ENCODE measurements at regions not wholly inside any gene's neighbourhood (a gene's known extent, or its start where the extent isn't known, plus 50 kb on each side); places are given as distances from the start of the nearest gene placed in this dataset.

DNA sequence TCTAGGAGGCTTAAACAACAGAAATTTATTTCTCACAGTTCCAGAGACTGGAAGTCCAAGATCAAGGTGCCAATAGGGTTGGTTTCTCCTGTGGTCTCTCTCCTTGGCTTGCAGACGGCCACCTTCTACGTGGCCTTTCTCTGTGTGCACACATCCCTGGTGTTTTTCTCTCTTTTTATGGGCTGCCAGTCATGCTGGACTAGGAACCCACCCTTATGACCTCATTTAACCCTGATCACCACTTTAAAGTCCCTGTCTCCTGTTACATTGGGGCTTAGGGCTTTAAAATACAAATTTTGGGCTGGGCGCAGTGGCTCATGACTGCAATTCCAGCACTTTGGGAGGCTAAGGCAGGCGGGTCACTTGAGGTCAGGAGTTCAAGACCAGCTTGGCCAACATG lies 157.1 kb downstream of the TLE1 start:
- DNase-seq (ENCODE audit: low read depth, low spot score), result no peak

DNA sequence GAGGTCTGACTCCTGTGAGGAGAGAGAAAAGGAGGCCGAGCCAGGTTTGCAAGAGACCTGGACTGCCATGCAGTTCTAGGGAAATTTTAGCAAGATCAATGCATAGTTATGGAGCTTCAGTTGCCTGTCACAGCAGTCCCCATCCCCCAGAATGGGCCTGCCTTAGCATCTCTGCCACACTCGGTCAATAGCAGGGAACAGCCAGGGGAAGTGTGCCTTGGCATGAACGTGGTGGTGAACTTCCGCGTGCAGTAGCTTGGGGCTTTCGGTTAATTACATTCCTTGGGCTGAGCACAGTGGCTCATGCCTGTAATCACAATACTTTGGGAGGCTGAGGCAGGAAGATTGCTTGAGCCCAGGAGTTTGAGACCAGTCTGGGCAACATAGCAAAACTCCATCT lies 157.8 kb downstream of the TLE1 start:
- DNase-seq (ENCODE audit: low read depth, low spot score), result no peak

DNA sequence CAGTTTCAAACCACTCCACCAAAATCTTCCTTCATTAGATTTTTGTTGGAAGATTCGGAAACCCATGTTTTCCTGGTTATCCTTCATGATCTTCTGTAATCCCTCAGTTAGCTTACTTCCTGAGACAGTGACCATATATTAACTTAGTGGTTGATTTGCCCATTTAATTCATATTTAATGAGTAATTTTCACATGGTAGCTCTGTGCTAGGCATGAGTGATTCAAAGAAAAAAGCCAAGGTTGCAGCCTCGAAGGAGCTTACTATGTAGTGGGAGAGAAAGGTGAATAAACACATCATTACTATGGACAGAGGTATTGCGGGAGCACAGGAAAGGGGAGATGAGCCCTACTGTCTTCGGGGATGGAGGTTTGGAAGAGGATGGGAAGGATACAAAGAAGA lies 158.5 kb downstream of the TLE1 start:
- DNase-seq (ENCODE audit: low read depth, low spot score), result no peak

DNA sequence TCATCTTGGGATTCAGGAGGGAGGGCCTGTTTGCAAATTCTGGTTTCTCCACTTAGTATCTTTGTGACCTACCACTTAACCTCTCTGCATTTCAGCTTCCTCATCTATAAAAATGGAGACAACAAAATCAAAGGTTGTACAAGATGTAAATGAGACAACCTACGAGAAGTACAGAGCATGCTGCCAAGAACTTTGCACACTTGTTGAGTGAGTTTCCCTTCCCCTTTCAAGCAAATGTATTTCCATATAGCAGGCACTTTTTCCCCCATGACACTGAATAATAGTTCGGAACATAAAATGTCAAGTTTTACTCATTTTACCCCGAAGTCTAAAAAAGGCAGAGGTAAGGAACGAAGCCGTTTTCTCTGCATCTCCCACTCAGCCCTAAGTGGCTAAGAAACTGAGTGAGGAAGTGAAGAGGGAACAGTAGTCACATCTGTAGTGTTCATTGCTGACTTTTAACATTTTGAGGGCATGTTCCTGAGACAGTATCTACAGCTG lies 159.0 kb downstream of the TLE1 start:
- DNase-seq (ENCODE audit: low read depth, low spot score), result no peak

DNA sequence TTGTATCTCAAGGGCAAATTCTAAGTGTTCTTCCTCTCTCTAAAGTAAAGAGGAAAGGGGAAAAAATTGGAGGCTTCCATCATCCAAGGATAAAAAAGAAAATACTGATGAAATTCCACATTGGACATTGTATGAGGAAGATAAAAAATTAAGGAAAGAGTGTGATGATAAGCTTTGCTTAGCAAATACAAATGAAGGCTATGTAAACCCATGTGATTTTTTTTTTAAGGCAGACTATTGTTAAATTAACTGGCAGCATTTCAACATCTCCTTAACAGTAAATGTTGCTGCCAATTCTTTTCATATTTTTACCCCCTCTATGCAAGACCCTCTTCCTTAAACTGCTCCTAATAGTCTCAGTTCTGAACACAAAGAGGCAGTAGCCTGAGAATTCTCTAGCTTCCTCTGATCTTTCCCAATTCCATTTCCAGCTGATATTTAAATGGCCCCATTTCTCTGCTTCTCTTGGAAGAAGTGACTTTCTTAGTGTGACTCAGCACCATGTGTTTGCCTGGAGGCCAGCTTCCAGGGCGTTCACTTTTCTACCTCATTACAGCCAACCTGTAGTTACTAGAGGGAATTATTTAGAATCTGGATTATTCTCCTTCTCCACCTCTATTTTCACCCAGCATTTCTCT lies 159.7 kb downstream of the TLE1 start:
- no peak for DNase-seq (ENCODE audit: low read depth, low spot score)

DNA sequence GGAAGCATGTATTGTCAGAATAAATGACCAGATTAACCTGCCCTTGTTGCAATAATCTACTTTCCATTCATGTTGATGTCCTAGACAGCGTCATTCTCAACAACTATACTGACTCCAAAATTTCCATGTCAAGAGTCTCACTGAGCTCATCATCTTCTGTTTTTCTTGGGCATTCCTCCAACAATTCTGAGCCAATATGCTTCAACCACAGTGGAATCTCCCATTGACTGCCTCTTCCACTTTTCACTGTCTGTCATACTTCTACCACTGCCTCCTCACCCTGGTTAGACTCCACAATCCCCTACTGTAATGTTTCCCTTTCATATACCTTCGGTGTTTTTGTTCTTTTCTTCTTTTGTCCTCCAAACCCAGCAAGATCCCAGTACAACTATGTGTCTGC lies 162.8 kb downstream of the TLE1 start:
- DNase-seq (ENCODE audit: low read depth, low spot score), result no peak

DNA sequence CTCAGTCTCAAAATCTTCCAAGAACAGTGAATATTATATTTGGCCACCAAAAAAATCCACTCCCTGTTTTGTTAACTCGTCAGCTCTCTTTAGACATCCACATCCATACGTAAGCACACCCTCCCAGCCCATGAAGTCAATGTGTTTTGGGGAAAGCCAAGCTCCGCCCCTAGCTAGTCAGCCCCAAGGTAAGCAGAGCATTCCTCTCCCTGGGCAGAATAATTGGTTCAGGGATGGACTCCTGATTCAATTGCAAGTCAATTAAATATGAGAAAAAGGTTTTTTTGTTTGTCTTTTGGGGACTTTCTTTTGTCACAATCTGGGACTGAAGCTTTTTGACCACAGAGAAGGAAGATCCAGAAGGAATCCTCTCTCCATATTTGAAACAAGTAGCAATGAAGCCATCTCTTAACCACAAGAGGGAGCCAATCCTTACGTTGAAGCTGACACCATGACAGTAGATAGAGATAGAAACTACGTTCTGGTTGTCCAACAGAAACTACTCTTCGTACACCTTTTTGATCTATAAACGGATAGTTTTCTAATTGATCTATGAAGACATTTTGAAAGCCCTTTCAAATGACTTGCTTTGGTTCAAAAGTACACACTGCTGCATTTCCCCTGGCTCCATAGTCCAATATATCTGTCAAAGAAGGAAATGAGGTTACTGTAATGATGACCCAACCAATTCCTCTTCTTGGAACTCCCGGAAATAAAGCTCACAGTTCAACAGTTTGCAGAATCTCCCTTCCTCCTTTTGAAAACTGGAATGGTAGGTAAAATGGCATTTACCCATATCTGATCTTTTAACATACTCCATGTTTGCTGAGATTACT lies 166.4 kb downstream of the TLE1 start:
- no peak for DNase-seq (ENCODE audit: low read depth, low spot score)

DNA sequence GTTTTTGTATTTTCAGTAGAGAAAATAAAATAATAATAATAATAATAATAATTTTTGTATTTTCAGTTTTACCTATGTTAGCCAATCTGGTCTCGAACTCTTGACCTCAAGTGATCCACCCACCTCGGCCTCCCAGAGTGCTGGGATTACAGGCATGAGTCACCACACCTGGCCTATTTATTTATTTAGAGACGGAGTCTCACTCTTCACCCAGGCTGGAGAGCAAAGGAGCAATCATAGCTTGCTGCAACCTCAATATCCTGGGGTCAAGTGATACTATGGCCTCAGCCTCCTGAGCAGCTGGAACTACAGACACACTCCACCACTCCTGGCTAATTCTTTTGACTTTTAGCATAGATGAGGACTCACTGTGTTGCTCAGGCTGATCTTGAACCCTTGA lies 167.5 kb downstream of the TLE1 start:
- DNase-seq (ENCODE audit: low read depth, low spot score), result no peak

DNA sequence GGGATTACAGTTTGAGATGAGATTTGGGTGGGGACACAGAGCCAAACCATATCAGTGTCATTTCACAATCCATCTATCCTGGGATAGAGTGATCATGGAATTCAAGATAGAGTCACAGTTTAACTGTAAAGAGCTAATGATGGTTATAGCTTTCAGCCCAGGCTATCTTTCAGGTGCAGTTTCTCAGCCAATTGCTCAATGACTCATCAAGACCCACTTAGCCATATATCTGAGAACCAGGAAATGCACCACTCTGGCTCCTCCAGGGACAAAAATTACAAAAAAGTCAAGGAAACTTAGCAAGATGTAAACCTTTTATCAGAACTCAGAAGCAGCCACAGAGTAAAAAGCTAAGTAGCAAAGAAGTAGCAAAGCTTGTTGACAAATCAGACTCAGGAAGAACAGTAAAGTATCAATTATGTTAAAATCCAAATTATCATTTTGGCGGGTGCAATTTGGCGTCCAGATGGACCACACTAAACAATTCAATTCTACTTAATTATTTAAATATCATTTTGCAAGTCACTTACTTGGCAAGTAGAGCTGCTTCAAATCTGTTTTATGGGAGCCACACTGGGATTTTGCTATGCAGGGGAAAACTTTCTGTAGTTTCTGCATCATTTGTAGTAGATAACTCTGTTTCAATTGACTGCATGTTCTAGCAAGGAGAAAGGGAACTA lies 169.4 kb downstream of the TLE1 start:
- DNase-seq (ENCODE audit: low read depth, low spot score), result no peak

DNA sequence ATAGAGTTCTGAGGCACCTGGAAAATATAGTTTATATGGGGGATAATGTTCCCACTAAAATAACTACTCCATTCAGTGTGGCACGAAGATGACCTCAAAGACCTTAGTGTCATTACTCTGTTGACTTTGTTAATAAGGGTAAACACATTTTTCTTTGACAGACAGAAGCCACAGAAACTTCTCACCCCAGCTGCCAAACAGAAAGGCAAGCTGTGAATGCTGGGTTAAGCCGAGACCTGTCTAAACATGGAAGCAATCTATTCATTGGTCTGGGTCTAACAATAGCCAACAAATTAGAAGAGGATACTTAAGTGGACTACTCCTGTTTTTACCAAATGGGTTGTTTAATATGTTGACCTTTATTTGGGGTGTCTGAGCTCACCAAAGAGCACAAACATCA lies 171.4 kb downstream of the TLE1 start:
- DNase-seq (ENCODE audit: low read depth, low spot score), result no peak

DNA sequence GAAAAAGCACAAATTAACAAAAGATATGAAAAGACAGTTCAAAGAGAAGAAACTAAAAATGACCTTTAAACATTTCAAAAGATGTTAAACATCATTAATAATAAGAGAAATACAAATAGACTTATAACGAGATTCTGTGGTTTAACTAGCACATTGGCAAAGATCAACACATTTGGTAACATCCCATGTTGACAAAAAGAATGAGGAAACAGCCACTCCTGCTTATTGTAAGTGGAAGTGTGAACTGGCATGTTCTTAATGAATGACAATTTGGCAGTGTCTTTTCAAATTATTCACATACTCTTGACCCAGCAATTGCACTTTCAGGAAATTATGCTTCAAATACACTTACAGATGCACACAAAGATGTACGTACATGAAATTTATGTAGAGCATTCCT lies 176.3 kb downstream of the TLE1 start:
- no peak for DNase-seq (ENCODE audit: low read depth, low spot score)

DNA sequence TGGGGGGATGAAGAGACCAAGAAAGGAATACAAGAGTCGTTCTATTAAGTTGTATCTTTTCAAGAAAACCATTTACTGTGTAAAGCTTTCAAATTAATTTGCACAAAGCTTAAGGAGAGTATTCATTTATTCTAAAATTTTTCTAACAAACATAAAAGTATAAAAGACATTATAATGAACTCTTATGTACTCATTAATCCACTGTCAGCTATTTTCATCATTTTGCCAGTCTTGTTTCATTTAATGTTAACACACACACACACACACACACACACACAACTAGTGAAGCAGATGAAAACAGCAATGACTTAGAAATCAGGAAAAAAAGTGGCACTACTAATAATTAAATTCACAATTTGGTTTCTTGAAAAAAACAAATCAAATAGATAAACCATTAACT lies 176.7 kb downstream of the TLE1 start:
- DNase-seq (ENCODE audit: low read depth, low spot score), result no peak

DNA sequence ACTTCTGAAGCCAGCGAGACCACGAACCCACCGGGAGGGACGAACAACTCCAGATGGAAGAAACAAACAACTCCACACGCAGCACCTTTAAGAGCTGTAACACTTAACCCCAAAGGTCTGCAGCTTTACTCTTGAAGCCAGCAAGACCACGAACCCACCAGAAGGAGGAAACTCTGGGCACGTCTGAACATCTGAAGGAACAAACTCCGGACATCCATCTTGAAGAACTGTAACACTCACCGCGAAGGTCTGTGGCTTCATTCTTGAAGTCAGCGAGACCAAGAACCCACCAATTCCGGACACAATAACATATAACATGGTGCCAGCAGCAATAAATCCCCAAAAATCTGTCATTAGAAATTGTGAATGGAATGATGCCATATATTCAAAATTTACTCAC lies 180.9 kb downstream of the TLE1 start:
- DNase-seq (ENCODE audit: low read depth, low spot score), result no peak

DNA sequence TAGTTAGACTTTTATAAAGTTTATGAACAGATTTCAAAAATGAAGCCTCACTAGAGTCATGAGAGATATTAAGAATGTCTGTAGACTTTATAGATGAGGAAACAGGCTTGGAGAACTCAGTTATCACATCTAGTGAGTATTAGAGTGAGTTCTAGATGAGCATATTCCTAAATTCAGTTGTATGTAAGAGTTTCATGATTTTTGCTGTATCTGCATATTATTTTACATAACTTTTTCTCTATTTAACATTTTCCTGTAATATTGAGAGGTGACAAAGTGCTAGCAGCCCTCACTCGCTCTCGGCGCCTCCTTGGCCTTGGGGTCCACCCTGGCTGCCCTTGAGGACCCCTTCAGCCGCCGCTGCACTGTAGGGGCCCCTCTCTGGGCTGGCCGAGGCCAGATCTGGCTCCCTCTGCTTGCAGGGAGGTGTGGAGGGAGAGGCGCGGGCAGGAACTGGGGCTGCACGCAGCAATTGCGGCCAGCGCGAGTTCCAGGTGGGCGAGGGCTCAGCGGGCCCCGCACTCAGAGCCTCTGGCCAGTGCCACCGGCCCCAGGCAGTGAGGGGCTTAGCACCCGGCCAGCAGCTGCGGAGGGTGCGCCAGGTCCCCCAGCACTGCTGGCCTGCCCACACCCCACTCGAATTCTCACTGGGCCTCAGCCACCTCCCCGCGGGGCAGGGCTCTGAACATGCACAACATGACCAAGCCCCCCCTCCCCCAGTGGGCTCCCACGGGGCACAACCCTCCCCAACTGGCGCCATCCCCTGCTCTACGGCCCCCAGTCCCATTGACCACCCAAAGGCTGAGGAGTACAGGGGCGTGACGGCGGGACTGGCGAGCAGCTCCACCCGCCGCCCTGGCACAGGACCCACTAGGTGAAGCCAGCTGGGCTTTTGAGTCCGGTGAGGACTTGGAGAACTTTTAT lies 182.1 kb downstream of the TLE1 start:
- DNase-seq (ENCODE audit: low read depth, low spot score), result no peak

DNA sequence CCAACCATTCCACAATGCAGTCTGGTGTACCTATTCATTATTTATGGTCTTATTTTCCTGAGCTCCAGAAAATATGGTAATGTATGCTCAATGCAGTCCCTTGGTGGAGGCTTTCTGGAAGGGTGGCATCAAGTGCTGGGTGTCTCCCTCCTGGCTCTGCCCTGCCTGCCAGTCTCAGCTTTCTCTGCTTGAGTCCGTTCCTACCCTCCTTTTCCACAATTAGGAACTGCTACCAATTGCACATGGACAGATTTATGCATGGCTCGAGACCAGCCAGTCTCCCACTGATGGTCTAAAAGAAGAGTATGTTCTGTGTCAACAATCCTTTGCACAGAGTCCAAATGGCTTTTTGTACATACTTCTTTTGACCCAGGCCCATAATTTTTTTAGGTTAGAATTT lies 189.8 kb downstream of the TLE1 start:
- no peak for DNase-seq (ENCODE audit: low read depth, low spot score)

DNA sequence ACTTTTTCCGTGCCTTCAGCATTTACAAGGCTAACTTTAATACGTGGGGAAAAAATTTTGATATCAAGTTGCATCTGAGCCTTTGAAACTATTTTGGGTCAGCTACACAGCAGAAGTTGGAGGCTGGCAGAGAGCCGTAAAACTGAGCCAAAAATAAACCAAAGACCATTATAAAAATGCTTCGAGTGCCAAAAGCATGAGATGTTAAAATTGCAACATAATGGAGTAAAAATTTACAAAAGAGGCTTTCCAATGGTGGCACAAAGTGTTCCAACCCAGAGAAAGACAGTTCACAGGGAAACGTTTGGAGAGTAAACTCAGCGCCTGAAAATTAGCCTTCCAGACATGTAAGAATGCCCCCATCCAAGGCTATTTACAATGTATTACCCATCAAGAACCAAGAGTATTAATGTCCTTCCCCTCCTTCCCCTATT lies 190.3 kb downstream of the TLE1 start:
- no peak for DNase-seq (ENCODE audit: low read depth, low spot score)

DNA sequence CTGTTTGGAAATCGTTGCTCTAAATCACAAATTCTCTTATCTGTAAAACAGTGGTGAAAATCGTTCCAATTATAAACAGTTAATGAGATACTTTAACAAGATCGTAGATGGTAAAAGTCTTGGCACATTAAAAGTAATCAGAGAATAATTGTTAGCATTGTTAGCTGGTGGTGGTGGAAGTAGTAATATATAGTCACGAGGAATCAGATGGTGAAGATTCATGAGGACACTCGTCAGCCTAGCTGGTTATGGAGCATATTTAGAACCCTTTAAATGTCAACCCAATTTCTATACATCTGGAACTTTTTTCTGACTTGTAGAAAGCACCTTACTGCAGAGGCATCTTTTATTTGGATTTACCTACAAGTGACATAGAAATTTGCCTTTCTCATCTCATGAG lies 190.8 kb downstream of the TLE1 start:
- no peak for DNase-seq (ENCODE audit: low read depth, low spot score)

DNA sequence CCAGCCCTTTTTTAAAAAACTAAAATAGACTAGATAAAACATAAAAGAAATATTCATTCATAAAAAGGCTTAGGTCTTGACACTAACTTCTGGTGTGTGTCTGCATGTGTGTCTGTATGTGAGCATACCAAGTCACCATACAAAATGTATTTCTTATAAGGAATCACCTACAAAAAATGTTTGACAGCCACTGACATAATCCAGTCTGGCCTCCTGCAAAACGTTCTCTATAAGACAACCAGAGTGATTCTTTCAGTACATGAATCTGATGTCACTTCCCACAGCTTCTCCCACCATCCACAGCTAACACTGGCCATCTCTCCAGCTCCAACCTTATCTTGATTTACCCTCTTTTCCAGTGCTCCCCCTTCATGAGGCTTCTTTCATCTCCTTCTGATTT lies 192.3 kb downstream of the TLE1 start:
- DNase-seq (ENCODE audit: low read depth, low spot score), result no peak

DNA sequence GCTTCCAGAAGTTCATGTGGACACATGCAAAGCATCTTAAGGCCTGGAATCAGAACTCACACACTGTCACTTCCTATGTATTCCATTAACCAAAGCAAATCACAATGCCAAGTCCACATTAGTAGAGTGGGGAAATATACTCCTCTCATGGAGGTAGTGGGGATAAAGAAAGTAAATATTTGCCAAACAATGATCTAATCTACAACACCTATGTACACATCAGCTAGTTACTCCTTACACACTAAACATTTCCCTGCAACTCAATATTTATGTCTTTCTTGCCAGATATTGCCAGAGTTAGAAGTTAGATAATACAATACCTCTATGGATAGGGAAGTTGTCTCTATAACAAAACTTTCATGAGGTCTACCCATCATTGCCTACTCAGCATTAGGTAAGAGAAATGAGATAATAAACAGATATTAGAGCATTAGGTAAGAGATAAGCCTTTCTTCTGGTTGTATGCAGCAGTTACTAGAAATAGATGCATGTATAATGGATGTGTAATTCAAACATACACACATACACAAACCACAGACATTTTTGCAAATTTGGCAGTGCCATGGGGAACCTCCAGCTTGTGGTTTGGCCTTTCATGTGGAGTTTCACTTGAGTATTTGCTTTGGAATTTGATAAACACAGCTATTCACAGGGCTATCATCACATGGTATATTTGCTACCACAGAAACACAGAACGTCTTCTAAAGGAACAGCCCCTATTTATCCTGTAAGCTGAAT lies 196.5 kb downstream of the TLE1 start:
- peak; percentile 82 for DNase-seq (ENCODE audit: low read depth, low spot score)

DNA sequence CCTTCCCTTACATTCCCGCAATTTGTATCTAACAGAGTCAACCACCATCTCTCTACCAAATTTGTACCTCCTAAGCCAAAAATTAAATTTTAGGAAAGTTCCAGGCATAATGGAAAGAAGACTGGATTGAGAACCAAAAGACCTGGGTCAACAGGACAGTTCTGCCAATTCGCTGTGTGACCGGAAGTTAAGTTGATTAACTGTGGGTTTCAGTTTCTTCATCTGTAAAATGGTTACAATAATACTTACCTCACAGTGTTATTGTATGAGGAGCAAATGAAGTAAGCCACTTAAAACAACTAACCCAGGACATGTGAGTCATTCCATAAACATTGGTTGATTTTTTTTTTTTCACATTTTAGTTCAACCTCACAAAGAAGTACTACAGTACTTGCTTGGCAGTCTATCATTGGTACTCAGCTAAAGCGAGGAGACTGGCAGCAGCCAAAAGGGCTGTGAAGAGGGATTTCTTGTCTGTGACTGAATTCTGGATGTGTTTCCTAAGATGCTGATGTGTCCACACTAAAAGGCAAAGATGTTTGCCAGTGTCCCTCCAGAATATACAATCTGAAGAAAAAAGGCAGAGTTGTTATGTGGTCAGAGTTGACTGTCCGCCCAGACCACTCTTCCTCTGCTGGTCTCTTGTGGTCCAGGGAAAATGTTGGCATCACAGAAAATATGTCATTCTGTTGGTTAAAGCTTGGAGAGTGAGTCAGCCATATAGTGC lies 198.6 kb downstream of the TLE1 start:
- peak; percentile 21 for DNase-seq (ENCODE audit: low read depth, low spot score)

Measured in smooth muscle cell of the brain vasculature (primary cell).